GM21515 (cell line): ENCODE measurements at regions not wholly inside any gene's neighbourhood (a gene's known extent, or its start where the extent isn't known, plus 50 kb on each side); places are given as distances from the start of the nearest gene placed in this dataset.
"Not testable (repeated sequence)": the region's sequence is repeated elsewhere in the genome, so short reads cannot be mapped to it uniquely, and the experiment has no call there.

ENCODE experiments used
- ATAC-seq: cut with Tn5 transposase; IDR thresholded peaks from one replicate; pipeline ENCODE4 v1.9.1; 2021; ENCODE audit not compliant: unreplicated experiment

DNA sequence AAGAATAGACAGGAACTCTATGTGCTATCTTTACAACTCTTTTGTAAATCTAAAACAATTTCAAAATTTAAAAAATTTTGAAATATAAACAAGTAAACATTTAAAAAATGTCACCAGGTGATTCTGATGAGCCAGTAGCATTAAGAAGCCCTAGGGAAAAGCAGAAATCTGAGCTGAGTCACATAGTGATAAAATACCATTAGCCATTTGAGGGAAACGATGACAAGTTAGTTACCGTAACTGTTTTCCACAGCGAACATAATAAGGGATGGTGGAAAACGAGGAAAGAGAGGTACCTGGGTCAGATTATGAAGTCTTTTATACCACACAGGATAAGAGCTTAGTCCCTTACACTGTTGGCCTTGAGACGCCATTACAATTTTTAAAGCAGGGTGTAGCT lies 55.5 kb downstream of the PRR15 start:
- no peak for ATAC-seq

DNA sequence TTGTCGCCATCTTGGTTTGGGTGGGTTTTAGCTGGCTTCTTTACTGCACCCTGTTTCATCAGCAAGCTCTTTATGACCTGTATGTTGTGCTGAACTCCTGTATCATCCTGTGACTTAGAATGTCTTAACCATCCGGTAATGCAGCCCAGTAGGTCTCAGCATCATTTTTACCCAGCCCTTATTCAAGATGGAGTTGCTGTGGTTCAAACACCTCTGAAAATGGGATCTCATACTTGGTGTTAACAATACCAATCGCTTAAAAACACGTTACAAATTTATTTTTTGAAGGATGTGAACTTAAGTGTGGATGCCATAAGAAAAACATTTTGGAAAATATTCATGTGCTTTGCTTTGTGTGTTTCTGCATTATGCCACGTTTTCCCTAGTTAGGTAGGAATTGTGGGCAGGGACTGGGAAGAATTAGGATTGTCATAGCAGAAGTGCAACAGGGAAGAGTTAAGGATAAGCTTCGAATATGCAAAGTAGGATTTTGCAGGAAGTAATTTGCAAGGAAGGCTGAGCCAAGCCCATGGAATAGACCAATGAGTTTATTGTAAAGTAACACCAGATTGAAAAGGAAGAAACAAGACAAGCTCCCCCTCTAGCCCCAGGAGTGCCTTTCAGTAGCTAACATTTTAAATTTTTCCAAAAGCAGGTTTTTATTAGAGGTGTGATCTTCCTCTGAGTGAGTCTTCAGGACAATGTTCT lies 56.4 kb downstream of the PRR15 start:
- ATAC-seq, result no peak

DNA sequence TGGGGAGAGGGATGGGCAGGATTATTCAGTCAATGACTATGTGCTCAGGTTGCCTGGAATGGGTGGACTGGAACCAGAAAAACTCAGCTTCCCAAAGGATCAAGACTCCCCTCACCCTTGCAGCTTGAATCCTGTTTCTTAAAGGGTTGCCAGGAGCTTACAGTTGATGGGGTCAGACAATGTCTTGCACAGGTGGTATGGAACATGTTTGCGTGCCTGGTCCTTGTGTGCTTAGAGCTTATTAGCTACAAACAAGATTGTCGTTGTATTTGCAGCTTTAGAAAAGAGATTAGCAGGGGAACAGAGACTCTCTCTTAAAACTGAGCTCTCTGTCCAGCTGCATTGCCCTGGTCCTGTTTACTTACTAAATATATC lies 56.9 kb downstream of the PRR15 start:
- no peak for ATAC-seq

DNA sequence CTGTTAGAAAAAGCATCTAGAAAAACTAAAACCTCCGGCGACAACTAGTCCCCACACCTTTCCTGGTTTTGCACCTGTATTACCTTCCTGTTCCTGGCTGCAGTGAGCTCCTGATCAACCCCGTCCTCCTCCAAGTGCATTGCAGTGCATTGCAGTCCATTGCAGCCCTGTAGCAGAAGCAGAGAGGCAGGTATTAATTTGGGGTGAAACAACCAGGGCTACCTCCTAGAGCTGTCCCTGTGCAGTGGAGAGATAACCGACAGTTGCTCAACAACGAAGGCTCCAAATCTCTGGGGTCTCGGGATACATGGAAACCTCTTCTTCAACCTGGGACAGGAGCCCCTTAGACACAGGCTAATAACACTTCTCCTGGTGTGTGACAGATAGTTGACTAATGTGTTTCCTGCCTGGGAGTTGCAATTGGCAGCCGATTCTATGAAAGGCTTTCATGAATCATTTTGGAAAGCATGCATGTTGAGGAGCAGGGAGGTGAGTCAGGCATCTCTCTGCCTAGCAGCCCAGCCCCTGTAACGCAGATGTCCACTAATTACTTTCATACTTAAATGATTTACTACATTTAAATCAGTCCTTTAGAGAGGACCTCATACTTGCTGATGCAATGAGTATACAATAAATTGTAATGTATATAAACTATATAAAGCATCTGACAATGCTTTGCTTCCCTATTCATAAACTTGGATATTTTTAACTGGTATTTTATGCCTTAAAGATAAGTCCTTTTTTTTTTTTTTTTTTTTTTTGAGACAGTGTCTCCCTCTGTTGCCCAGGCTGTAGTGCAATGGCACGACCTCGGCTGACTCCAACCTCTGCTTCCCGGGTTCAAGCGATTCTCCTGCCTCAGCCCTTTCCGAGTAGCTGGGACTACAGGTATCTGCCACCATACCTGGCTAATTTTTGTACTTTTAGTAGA lies 59.0 kb downstream of the PRR15 start:
- no peak for ATAC-seq

DNA sequence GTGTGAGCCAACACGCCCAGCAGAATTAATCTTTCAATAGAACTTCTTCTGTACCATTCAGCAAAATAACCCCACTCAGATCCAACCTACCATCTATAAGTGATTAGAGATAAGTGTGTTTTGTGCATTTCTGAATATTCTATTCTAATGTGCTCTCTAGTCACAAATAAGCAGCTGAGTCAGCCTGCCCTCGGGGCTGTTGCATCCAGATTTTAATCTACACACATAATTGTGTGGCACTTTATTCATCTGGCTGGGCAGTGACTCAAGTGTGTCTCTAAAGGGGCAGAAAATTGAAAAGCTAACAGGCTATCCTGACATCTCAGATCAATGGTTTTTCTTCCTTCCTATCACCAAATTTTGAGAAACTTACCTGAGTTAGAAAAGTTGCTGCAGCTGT lies 60.3 kb downstream of the PRR15 start:
- ATAC-seq, result no peak

DNA sequence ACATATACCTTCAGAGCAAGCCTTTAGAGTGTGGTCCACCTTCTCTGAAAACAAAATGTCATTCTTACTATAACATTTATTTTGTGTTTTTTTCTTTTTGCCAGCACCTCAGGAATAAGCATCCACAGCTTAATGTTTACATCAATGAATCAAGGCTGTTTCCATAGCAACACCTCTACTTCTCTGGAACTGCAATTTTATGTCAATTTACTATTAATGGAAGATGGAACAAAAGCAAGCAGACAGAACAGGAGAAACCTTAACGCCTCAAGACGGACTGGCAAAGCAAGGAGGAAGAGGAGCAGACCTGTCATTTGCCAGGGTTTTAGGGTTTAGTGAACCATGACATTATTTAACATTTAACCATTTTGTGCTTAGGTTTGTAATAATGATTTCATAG lies 63.1 kb downstream of the PRR15 start:
- ATAC-seq, result no peak

DNA sequence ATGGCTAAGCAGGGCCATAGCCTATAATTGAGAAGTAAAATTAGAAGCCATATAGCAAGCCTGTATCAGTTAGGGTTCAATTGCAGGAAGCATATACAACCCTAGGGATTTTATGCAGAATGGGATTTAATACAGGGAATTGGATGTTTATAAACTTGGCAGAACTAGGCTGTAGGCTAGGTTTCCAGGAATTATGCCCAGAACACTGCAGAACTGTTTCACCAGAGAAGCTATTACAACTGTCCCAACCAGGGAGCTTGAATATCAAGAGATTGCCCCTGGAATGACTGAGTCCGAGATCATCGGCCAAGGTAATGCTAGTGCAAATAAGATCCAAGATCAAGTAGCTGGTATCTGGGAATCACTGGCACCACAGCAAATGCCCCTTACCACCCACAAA lies 64.0 kb downstream of the PRR15 start:
- no peak for ATAC-seq

DNA sequence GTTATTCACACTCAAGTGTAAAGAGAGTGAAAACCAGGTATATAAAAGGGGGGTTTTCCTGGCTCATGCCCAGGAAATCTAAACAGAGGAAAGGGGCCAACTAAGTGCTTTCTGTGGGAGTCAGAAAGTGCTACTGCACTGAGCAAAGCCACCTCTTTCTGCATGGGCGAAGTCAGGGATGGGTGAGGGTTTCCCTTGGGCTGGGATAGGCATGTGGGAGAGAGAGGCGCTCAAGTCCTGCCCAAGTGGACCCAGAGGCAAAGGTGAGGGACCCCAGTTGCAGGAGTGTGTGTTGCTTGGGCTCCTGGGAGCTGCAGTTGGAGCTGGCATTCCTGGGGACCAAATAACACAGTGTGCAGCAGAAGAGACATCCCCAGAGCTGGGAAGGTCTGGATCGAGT lies 65.9 kb downstream of the PRR15 start:
- no peak for ATAC-seq

GRCh38 chr7:29635067-29636008 lies 71.7 kb downstream of the PRR15 start:
- ATAC-seq, result not testable (repeated sequence)

DNA sequence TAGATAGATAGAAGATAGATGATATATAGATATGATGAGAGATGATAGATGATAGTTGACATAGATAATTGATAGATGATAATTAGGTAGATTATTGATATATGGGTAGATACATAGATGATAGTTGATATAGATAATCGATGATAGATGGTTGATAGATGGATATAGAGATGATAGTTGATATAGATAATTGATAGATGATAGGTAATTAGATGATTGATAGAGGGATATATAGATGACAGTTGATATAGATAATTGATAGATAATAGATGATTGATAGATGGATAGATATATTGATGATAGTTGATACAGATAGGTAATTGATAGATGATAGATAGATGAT lies 72.3 kb downstream of the PRR15 start:
- no peak for ATAC-seq

DNA sequence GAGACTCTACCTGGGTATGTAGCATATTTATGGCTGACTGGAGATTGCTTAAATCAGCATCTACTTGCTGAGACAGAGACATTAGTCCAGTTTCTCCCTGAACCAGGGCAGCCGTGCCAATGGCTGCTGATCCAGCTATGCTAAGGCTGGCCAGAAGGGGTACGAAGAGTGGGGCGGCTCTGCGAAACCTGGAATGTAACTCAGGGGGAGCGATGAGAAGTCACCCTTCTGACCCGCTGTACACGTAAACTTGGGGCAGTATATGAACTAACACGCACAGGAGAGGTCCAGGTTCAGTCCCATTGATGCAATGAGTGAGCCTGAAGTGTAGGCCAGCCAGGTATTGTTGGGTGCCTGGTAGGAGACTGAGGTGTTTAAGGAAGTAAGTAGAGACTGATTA lies 73.7 kb downstream of the PRR15 start:
- no peak for ATAC-seq

DNA sequence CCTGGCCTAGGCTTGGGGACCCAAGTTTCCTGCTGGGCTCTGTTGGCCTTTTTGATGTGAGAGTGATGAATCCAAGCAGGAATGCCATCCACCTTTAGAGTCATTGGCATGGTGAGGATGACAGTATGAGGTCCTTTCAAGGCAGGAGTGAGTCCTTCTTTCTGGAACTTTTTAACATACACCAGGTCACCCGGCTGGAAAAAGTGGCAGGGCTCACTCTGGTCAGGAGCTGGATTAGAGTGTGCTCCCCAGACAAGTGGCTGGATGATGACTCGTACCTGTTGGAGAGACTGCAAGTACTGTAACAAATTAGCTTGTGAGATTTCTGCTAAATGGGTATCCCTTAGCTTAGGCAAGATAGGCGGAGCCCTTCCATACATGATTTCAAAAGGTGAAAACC lies 75.2 kb downstream of the PRR15 start:
- ATAC-seq, result not testable (repeated sequence)

- no peak for ATAC-seq
These were observed 75.8 kb downstream of the PRR15 start for GRCh38 chr7:29639386-29639785.

DNA sequence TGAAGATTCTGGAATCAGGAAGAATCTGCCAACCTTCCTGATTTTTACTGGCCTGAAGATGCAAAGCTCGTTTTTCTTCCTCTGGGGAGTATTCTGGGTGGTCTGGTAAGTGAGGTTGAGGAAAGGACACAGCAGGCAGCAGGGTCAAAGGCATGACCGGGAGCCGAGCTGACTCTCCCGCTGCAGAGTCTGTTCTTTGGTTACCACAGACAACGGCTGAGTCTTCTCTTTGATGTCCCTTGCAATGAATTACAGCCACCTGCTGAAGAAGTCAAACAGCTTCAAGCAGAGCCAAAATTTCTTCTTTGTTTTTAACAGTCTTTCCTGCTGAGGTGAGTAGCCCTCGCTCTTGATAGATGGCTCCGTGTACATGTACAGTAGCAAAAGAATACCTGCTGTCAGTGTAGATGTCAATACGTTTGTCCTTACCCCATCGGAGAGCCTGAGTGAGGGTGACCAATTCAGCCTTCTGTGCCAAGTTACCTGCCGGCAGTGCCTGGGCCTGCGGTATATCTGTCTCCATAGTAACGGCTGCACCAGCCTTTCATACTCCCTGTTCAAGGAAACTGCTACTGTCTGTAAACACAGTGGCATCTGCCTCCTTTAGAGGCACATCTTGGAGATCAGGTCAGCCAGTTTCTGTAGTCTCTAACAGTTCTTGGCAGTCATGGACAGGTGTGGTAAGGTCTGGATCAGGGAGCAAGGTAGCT lies 76.4 kb downstream of the PRR15 start:
- no peak for ATAC-seq

- ATAC-seq, result no peak
These were observed 78.0 kb downstream of the PRR15 start for GRCh38 chr7:29641651-29642050.

GRCh38 chr7:29642494-29643155 lies 79.0 kb downstream of the PRR15 start:
- no peak for ATAC-seq

GRCh38 chr7:29646116-29646515 lies 82.5 kb downstream of the PRR15 start:
- ATAC-seq, result not testable (repeated sequence)

GRCh38 chr7:29647020-29647654 lies 83.5 kb downstream of the PRR15 start:
- no peak for ATAC-seq

GRCh38 chr7:29647691-29648210 lies 84.1 kb downstream of the PRR15 start:
- ATAC-seq, result not testable (repeated sequence)
